GM12878 (cell line): ENCODE measurements at regions not wholly inside any gene's neighbourhood (a gene's known extent, or its start where the extent isn't known, plus 50 kb on each side); places are given as distances from the start of the nearest gene placed in this dataset.

ENCODE experiments used
- ATAC-seq: fragments of 200-7000 bp; cut with Tn5 transposase; 3 replicates; pipeline ENCODE4 v1.9.1; 2020; ENCODE audit warnings: mild to moderate bottlenecking, moderate library complexity
- BruUV-seq: library from RNA; stranded (reverse); fragments of 400-500 nt; replicated peaks from 2 replicates; lab custom pipeline; 2021; lab: Mats Ljungman, UMichigan
- CTCF ChIA-PET: fragments of 300-600 bp; sonication (Branson Sonifier 250); formaldehyde crosslinking; extraction: SDS; loops from one replicate; lab custom pipeline; 2021; ENCODE audit warnings: inconsistent platforms; lab: Yijun Ruan, JAX
- POLR2A ChIA-PET: fragments of 350-600 bp; formaldehyde crosslinking; extraction: SDS; loops from one replicate; lab custom pipeline; 2021; ENCODE audit warnings: inconsistent platforms; lab: Charles Lee
- RAD21 ChIA-PET: fragments of 300-600 bp; sonication (Branson Sonifier 250); formaldehyde crosslinking; loops from one replicate; lab custom pipeline; 2023; ENCODE audit warnings: antibody characterized with exemption; ENCODE audit not compliant: unreplicated experiment; lab: Charles Lee
- SMC1A ChIA-PET: fragments of 300-600 bp; sonication (Branson Sonifier 250); formaldehyde crosslinking; loops from one replicate; lab custom pipeline; 2023; ENCODE audit not compliant: unreplicated experiment, uncharacterized antibody; lab: Charles Lee
- DNase-seq: peaks from one replicate; pipeline ENCODE4 v3.0.0-alpha.2; 2011; ENCODE audit warnings: low read depth, low spot score
- FAIRE-seq: peaks from 3 replicates; lab custom pipeline; 2011; peaks lifted over from hg19 to GRCh38; lab: Jason Lieb, UNC
- H2AFZ ChIP-seq: 2 replicates; pipeline ENCODE4 v1.6.0; 2011; ENCODE audit warnings: low read depth, low read length, control low read depth; ENCODE audit not compliant: control insufficient read depth
- H3K27ac ChIP-seq: 2 replicates; pipeline ENCODE4 v1.5.1; 2011; ENCODE audit warnings: control low read depth; ENCODE audit not compliant: control insufficient read depth, insufficient read depth
- H3K27me3 ChIP-seq, 2 experiments: replicated peaks in 1 of 2; 2 replicates each; pipeline versions ENCODE4 v1.6.0 to v1.6.1; 2011; ENCODE audit warnings: low read length in 1 of 2; ENCODE audit not compliant: control insufficient read depth in 2 of 2, insufficient read depth in 2 of 2
- H3K36me3 ChIP-seq, 2 experiments: 2 replicates each; pipeline ENCODE4 v1.5.1; 2011; ENCODE audit warnings: low read length in 1 of 2; ENCODE audit not compliant: control insufficient read depth in 2 of 2, insufficient read depth in 2 of 2
- H3K4me1 ChIP-seq: 2 replicates; pipeline ENCODE4 v1.6.1; 2011; ENCODE audit warnings: mild to moderate bottlenecking, low read length, moderate library complexity, mixed read lengths; ENCODE audit not compliant: control insufficient read depth, insufficient read depth
- H3K4me2 ChIP-seq: 2 replicates; pipeline ENCODE4 v1.6.0; 2011; ENCODE audit warnings: control low read depth; ENCODE audit not compliant: control insufficient read depth, insufficient read depth
- H3K4me3 ChIP-seq: fragments of 200-600 bp; sonication (generic); 2 replicates; pipeline ENCODE4 v1.5.1; 2016
- H3K79me2 ChIP-seq: 2 replicates; pipeline ENCODE4 v1.6.0; 2011; ENCODE audit warnings: low read length; ENCODE audit not compliant: control insufficient read depth, insufficient read depth
- H3K9ac ChIP-seq: 2 replicates; pipeline ENCODE4 v1.8.0; 2011; ENCODE audit warnings: low read length, control low read depth, mixed read lengths; ENCODE audit not compliant: control insufficient read depth, insufficient read depth
- H3K9me3 ChIP-seq: replicated peaks from 3 replicates; pipeline ENCODE4 v1.5.1; 2011; ENCODE audit warnings: mild to moderate bottlenecking, low read length; ENCODE audit not compliant: control insufficient read depth, insufficient read depth
- H4K20me1 ChIP-seq: 2 replicates; pipeline ENCODE4 v1.6.0; 2011; ENCODE audit not compliant: control insufficient read depth, insufficient read depth
- CBX5 ChIP-seq: sonication (generic); IDR thresholded peaks from 2 replicates; pipeline ENCODE4 v1.6.1; 2016; ENCODE audit warnings: low read depth, moderate library complexity, mild to moderate bottlenecking, inconsistent platforms
- EZH2 ChIP-seq: IDR thresholded peaks from 2 replicates; pipeline ENCODE4 v1.6.1; 2012; ENCODE audit warnings: low read depth, mild to moderate bottlenecking, control low read depth, inconsistent platforms, low read length, borderline replicate concordance; ENCODE audit not compliant: control insufficient read depth
- JUND ChIP-seq: IDR thresholded peaks from 2 replicates; pipeline ENCODE4 v1.6.1; 2012; ENCODE audit warnings: low read depth, mild to moderate bottlenecking, low read length, improper control_type of control experiment, moderate library complexity
- KDM1A ChIP-seq: fragments of 200-600 bp; sonication (generic); IDR thresholded peaks from 2 replicates; pipeline ENCODE4 v1.6.1; 2016; ENCODE audit warnings: borderline replicate concordance
- KLF5 ChIP-seq: fragments of 450-650 bp; IDR thresholded peaks from 2 replicates; pipeline ENCODE4 v1.6.1; 2014; ENCODE audit warnings: mild to moderate bottlenecking; ENCODE audit not compliant: partially characterized antibody
- MYB ChIP-seq: fragments of 150-350 bp; IDR thresholded peaks from 2 replicates; pipeline ENCODE4 v1.6.1; 2014; ENCODE audit warnings: mild to moderate bottlenecking, low read depth, low read length, borderline replicate concordance
- NR2C1 ChIP-seq: fragments of 450-650 bp; IDR thresholded peaks from 2 replicates; pipeline ENCODE4 v1.6.1; 2017; ENCODE audit warnings: antibody characterized with exemption, mild to moderate bottlenecking, moderate library complexity
- RAD51 ChIP-seq: fragments of 450-650 bp; IDR thresholded peaks from 2 replicates; pipeline ENCODE4 v1.6.1; 2016; ENCODE audit warnings: moderate library complexity, mild to moderate bottlenecking, inconsistent platforms
- TAF1 ChIP-seq: IDR thresholded peaks from 2 replicates; pipeline ENCODE4 v1.6.1; 2011; ENCODE audit warnings: mild to moderate bottlenecking, low read depth, low read length, borderline replicate concordance
- YY1 ChIP-seq: IDR thresholded peaks from 2 replicates; pipeline ENCODE4 v1.6.1; 2011; ENCODE audit warnings: low read depth, mild to moderate bottlenecking, low read length
- ZNF207 ChIP-seq: fragments of 450-650 bp; IDR thresholded peaks from 2 replicates; pipeline ENCODE4 v1.6.1; 2014; ENCODE audit warnings: antibody characterized with exemption, mild to moderate bottlenecking, borderline replicate concordance
- ZZZ3 ChIP-seq: IDR thresholded peaks from 2 replicates; pipeline ENCODE4 v1.6.1; 2011; ENCODE audit warnings: low read depth; ENCODE audit not compliant: control insufficient read depth, insufficient read length
- WGBS: methylation state at CpG from one replicate; pipeline ENCODE4 v1.1.6; 2016; ENCODE audit warnings: low lambda C conversion rate; ENCODE audit not compliant: insufficient replicate concordance, insufficient coverage; ENCODE audit errors: missing lambda C conversion rate; 5-methylcytosine and 5-hydroxymethylcytosine counted together
- in situ Hi-C: fragments of 300-500 bp; cut with MboI; formaldehyde crosslinking; loops from 9 replicates; pipeline ENCODE4 v1.14.3; 2018; ENCODE audit warnings: mixed read lengths
- intact Hi-C: fragments of 100-400 bp; cut with micrococcal nuclease; formaldehyde crosslinking; loops from one replicate; pipeline ENCODE4 v1.14.2; 2022; ENCODE audit not compliant: unreplicated experiment
- TF ChIP-seq, protein P1 (sequence below): fragments of 150-350 bp; IDR thresholded peaks from 2 replicates; pipeline ENCODE4 v1.6.1; 2014; ENCODE audit warnings: mild to moderate bottlenecking, low read depth, low read length
- TF ChIP-seq, protein P2 (sequence below): fragments of 450-650 bp; formaldehyde crosslinking; IDR thresholded peaks from 2 replicates; pipeline ENCODE4 v1.4.0; 2020; ENCODE audit warnings: mild to moderate bottlenecking, moderate library complexity
- TF ChIP-seq, protein P3 (sequence below): IDR thresholded peaks from 2 replicates; pipeline ENCODE4 v1.6.1; 2012; ENCODE audit warnings: low read depth, low read length, improper control_type of control experiment

DNA sequence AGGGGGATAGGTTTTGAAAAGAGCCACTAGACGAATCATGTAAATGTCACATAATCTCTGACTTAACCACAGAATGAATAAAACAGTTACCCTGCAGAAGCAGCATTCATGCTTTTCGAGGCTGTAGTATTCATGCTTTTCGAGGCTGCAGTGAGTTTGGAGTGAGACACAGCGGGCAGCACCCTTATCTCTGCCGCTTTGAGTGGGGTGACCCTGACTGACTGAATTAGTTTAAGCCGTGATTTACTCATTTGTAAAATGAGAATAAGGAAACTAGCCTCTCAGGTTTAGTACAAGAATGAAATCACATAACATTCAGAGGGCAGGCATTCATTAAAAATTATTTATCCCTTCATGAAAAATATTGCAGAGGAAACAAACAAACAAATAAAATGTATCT, 92.8 kb upstream of the KMT2C start:
- ChIA-PET SMC1A (interaction anchor here (0.6 kb wide), 1 partner anchor 816 kb away, joined by 4 read pairs; no protein-coding TSS in a partner anchor), RAD21 (no interaction called here), CTCF (no interaction called here), POLR2A (no interaction called here)
- H4K20me1 ChIP-seq = no peaks in the 10 kb centered on the region
- H2AFZ ChIP-seq = no peak overlapping the region
- 56% methylated on average over 6 of the region's 6 CpGs for WGBS
- no peak overlapping the region for H3K9ac ChIP-seq
- no peak overlapping the region for H3K4me3 ChIP-seq
- no peaks in the 10 kb centered on the region; the same call in 2 of the 3 replicates for H3K9me3 ChIP-seq
- ATAC-seq (no peak), DNase-seq (no peak), FAIRE-seq (no peak)
- in situ Hi-C loops = no loop called here
- H3K36me3 ChIP-seq = no peaks in the 10 kb centered on the region
- H3K27me3 ChIP-seq = no peaks in the 10 kb centered on the region
- H3K79me2 ChIP-seq = no peaks in the 10 kb centered on the region
- no peak overlapping the region for H3K27ac ChIP-seq
- no peak overlapping the region for H3K4me2 ChIP-seq
- BruUV-seq = no TSS peak
- TF ChIP-seq, protein P1, sequence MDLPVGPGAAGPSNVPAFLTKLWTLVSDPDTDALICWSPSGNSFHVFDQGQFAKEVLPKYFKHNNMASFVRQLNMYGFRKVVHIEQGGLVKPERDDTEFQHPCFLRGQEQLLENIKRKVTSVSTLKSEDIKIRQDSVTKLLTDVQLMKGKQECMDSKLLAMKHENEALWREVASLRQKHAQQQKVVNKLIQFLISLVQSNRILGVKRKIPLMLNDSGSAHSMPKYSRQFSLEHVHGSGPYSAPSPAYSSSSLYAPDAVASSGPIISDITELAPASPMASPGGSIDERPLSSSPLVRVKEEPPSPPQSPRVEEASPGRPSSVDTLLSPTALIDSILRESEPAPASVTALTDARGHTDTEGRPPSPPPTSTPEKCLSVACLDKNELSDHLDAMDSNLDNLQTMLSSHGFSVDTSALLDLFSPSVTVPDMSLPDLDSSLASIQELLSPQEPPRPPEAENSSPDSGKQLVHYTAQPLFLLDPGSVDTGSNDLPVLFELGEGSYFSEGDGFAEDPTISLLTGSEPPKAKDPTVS = no peak
- no peak for TF ChIP-seq RAD51
- TF ChIP-seq CBX5 = no peak
- TF ChIP-seq YY1 = no peak
- TF ChIP-seq, protein P2, sequence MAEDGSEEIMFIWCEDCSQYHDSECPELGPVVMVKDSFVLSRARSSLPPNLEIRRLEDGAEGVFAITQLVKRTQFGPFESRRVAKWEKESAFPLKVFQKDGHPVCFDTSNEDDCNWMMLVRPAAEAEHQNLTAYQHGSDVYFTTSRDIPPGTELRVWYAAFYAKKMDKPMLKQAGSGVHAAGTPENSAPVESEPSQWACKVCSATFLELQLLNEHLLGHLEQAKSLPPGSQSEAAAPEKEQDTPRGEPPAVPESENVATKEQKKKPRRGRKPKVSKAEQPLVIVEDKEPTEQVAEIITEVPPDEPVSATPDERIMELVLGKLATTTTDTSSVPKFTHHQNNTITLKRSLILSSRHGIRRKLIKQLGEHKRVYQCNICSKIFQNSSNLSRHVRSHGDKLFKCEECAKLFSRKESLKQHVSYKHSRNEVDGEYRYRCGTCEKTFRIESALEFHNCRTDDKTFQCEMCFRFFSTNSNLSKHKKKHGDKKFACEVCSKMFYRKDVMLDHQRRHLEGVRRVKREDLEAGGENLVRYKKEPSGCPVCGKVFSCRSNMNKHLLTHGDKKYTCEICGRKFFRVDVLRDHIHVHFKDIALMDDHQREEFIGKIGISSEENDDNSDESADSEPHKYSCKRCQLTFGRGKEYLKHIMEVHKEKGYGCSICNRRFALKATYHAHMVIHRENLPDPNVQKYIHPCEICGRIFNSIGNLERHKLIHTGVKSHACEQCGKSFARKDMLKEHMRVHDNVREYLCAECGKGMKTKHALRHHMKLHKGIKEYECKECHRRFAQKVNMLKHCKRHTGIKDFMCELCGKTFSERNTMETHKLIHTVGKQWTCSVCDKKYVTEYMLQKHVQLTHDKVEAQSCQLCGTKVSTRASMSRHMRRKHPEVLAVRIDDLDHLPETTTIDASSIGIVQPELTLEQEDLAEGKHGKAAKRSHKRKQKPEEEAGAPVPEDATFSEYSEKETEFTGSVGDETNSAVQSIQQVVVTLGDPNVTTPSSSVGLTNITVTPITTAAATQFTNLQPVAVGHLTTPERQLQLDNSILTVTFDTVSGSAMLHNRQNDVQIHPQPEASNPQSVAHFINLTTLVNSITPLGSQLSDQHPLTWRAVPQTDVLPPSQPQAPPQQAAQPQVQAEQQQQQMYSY (CRISPR knock-in tag) = no peak
- no peak for TF ChIP-seq EZH2
- TF ChIP-seq ZNF207 = no peak
- TF ChIP-seq NR2C1 = no peak
- TF ChIP-seq MYB = no peak
- no peak for TF ChIP-seq KLF5
- TF ChIP-seq ZZZ3 = no peak
- TF ChIP-seq, protein P3, sequence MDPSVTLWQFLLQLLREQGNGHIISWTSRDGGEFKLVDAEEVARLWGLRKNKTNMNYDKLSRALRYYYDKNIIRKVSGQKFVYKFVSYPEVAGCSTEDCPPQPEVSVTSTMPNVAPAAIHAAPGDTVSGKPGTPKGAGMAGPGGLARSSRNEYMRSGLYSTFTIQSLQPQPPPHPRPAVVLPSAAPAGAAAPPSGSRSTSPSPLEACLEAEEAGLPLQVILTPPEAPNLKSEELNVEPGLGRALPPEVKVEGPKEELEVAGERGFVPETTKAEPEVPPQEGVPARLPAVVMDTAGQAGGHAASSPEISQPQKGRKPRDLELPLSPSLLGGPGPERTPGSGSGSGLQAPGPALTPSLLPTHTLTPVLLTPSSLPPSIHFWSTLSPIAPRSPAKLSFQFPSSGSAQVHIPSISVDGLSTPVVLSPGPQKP = no peak
- no peak for TF ChIP-seq TAF1
- no peak for TF ChIP-seq KDM1A
- no peak for TF ChIP-seq JUND
- H3K4me1 ChIP-seq = no peaks in the 10 kb centered on the region
- intact Hi-C loops = no loop called here
